ENCODE measurements at regions not wholly inside any gene's neighbourhood (a gene's known extent, or its start where the extent isn't known, plus 50 kb on each side); places are given as distances from the start of the nearest gene placed in this dataset.
A peak's percentile ranks its signal among the peaks of the same experiment; 100 is the strongest.

DNA sequence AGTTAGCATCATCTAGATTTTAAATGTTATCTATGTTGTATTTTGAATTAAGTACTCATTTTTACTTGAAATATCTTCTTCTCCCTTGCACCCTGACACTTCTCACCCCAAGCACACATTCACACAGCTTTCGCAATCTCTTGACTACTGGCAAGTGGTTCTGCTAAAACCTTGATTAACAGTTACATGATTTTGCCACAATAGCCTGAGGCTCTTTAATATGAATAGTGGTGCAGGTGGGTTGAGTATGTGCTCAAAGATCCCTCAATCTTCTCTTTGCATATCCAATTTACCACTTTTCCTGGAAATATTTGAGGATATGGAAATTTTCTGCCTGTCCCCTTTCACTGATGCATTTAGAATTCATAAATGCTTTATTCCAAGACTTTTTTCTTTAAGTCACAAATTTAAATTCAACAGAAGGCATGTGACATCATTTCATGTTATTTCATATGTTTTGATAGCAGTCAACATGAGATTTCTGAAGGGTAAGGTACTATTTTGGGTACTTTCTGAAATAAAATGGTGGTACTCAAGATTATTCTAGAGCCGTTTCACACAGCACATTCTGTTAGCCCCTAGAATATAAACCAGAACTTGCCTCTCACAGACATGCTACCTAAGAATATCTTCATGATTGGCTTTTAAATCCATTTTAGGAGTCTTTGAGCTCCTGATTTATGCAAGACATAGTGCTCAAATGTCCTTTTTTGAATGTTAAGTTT is 339.7 kb downstream of the RPRM start:
- TF ChIP-seq, protein P1, sequence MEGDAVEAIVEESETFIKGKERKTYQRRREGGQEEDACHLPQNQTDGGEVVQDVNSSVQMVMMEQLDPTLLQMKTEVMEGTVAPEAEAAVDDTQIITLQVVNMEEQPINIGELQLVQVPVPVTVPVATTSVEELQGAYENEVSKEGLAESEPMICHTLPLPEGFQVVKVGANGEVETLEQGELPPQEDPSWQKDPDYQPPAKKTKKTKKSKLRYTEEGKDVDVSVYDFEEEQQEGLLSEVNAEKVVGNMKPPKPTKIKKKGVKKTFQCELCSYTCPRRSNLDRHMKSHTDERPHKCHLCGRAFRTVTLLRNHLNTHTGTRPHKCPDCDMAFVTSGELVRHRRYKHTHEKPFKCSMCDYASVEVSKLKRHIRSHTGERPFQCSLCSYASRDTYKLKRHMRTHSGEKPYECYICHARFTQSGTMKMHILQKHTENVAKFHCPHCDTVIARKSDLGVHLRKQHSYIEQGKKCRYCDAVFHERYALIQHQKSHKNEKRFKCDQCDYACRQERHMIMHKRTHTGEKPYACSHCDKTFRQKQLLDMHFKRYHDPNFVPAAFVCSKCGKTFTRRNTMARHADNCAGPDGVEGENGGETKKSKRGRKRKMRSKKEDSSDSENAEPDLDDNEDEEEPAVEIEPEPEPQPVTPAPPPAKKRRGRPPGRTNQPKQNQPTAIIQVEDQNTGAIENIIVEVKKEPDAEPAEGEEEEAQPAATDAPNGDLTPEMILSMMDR (IDR thresholded peaks at IDR 0.05): no peak
- DNase-seq (no peak), ATAC-seq (no peak)
- Histone ChIP-seq H3K36me3 (ENCODE audit: low read depth) (no peaks in the 10 kb centered on the region), H3K4me3 (no peak overlapping the region), H3K4me1 (ENCODE audit: low read depth) (no peaks in the 10 kb centered on the region), H3K9me3 (no peaks in the 10 kb centered on the region)
- intact Hi-C loops (cut with DNase I, micrococcal nuclease): no loop called here

DNA sequence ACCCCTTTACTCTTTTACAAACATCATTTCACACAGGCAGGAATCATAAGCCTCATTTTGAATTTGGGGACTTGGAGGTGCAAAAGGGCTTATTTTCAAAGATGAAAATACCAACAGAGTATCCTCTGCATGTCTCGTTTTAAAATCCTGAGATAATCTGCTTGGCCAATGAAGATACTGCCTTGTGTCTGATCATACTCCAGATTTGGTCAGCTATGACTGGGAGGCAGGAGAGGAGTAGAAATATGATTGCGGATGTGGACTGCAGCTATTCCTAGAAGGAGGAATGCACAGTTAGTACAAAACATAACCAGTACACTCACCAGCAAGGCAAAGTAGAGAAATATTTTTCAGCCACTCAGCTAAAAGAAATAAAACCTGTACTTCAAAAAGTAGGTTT is 342.3 kb downstream of the RPRM start:
- ATAC-seq (no peak), DNase-seq (no peak)
- Histone ChIP-seq H3K4me1 (ENCODE audit: low read depth) (no peaks in the 10 kb centered on the region), H3K36me3 (ENCODE audit: low read depth) (no peaks in the 10 kb centered on the region), H3K9me3 (no peaks in the 10 kb centered on the region), H3K4me3 (no peak overlapping the region)
- TF ChIP-seq, protein P1 (IDR thresholded peaks at IDR 0.05): no peak
- intact Hi-C loops (cut with DNase I, micrococcal nuclease): no loop called here

DNA sequence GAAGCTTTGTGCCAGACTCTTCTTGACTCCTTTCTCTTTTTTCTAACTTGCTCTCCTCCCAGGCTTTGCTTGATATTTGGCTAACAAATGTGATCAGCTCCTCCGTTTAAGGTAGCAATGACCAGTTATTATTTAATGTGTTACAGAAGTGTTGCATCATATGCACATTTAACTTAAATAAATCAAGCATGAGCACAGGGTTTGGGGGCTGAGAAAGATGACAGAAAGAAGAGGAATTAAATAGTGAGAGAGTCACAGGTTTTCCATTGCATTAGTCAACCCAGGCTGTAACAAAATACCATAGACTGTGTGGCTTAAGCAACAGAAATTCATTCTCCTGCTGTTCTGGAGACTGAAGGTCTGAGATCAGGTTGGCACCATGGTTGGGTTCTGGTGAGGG is 343.8 kb downstream of the RPRM start:
- DNase-seq (no peak), ATAC-seq (no peak)
- intact Hi-C loops (cut with DNase I, micrococcal nuclease): no loop called here
- no peak overlapping the region for H3K4me3 ChIP-seq
- H3K36me3 ChIP-seq (ENCODE audit: low read depth): no peaks in the 10 kb centered on the region
- no peaks in the 10 kb centered on the region for H3K4me1 ChIP-seq (ENCODE audit: low read depth)
- TF ChIP-seq, protein P1 (IDR thresholded peaks at IDR 0.05): no peak
- no peaks in the 10 kb centered on the region for H3K9me3 ChIP-seq

DNA sequence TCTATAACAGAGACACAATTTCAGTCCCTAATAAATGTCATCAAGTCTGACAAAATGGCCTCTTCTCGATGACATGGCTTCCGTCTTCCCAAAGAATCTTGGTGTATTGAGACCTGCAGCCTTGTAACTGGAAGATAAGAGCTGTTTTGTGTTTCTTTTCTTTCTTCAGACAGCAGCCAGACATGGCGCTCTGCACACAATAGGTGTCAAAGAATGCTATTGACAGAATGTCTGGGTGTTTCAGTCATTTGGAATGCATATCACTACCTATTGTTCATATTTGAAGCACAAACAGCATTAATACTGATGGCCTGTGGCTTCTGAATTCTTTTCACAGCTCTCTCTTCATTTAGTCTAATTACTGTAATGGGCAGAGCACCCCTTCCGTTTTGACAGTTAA is 344.8 kb downstream of the RPRM start:
- H3K4me3 ChIP-seq: no peak overlapping the region
- H3K36me3 ChIP-seq (ENCODE audit: low read depth): no peaks in the 10 kb centered on the region
- no peaks in the 10 kb centered on the region for H3K9me3 ChIP-seq
- H3K4me1 ChIP-seq (ENCODE audit: low read depth): no peaks in the 10 kb centered on the region
- TF ChIP-seq, protein P1 (IDR thresholded peaks at IDR 0.05): no peak
- DNase-seq (no peak), ATAC-seq (no peak)
- intact Hi-C loops (cut with DNase I, micrococcal nuclease): no loop called here

DNA sequence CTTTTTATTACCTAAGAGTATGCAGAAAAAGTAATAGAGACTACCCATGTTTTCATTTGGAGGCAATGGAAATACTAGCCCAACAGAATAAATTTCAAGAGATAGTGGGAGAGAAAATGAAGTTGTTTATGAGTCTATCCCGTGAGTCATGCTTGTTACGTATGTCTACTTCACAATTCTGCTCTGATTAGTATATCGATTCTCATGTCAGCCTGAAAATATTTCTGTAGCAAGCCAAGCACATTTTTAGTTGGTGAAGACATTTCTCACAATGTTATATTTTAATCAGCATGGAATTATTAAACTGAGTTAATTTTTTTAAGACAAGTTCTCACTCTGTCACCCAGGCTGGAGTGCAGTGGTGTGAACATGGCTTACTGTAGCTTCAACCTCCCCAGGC is 346.1 kb downstream of the RPRM start:
- TF ChIP-seq, protein P1 (IDR thresholded peaks at IDR 0.05): no peak
- DNase-seq (no peak), ATAC-seq (no peak)
- no peaks in the 10 kb centered on the region for H3K9me3 ChIP-seq
- H3K36me3 ChIP-seq (ENCODE audit: low read depth): no peaks in the 10 kb centered on the region
- intact Hi-C loops (cut with DNase I, micrococcal nuclease): no loop called here
- H3K4me1 ChIP-seq (ENCODE audit: low read depth): no peaks in the 10 kb centered on the region
- no peak overlapping the region for H3K4me3 ChIP-seq

DNA sequence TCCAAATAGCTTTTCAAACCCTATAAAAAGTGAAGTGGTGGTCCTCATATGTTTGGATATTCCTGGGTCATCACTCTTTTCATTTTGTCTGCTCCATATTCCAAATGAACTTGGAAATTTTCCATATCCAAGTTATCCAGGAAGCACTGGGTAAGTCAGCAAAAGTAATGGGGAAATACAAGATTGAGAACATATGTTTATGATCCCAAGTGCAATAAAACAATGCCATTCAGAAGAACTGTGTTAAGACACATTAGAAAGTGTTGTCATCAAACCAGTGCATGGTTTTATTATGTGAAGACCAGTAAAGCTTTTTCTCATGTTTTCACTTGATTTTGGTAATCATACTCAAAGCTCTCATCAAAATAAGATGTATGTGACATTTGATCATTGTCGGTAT is 363.4 kb downstream of the RPRM start:
- intact Hi-C loops (cut with DNase I, micrococcal nuclease): no loop called here
- TF ChIP-seq, protein P1 (IDR thresholded peaks at IDR 0.05): no peak
- Histone ChIP-seq H3K4me3 (no peak overlapping the region), H3K36me3 (ENCODE audit: low read depth) (no peaks in the 10 kb centered on the region), H3K9me3 (no peaks in the 10 kb centered on the region), H3K4me1 (ENCODE audit: low read depth) (peaks cover 13% of the 10 kb centered on the region)
- DNase-seq: no peak
- ATAC-seq: peak; percentile 97

Measured in mucosa of descending colon (tissue), 3 donors.